D721Med (cell line): ENCODE measurements at regions not wholly inside any gene's neighbourhood (a gene's known extent, or its start where the extent isn't known, plus 50 kb on each side); places are given as distances from the start of the nearest gene placed in this dataset.

Source experiments
- DNase-seq: peaks from one replicate; pipeline ENCODE4 v3.0.0; 2011; ENCODE audit warnings: low spot score; ENCODE audit not compliant: insufficient read length
- FAIRE-seq: peaks from 2 replicates; lab custom pipeline; 2011; peaks lifted over from hg19 to GRCh38; lab: Jason Lieb, UNC
- TF ChIP-seq, protein P1 (sequence below): IDR thresholded peaks from 2 replicates; pipeline ENCODE4 v1.5.1; 2012; ENCODE audit warnings: mild to moderate bottlenecking, control low read depth; ENCODE audit not compliant: insufficient read depth; ENCODE audit errors: missing control alignments

DNA sequence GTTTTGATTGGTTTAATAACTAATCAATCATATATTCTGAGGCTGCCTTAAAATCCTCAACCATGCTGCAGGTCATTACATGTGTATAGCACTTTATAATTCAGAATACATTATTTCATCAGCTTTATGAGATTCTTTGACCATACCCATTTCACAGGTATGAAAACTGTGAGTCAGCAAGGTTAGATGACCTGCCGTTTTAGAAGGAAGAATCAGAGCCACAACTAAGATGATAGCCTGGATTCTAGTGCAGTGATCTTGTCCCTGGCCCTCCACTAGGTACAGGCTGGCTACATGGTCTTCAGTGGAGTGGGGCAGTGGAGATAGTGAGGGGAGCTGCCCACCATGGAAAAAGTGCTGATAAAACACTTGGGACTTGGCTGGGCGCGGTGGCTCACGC is 154.4 kb upstream of the MAX start:
- FAIRE-seq: no peak
- DNase-seq: no peak
- TF ChIP-seq, protein P1, sequence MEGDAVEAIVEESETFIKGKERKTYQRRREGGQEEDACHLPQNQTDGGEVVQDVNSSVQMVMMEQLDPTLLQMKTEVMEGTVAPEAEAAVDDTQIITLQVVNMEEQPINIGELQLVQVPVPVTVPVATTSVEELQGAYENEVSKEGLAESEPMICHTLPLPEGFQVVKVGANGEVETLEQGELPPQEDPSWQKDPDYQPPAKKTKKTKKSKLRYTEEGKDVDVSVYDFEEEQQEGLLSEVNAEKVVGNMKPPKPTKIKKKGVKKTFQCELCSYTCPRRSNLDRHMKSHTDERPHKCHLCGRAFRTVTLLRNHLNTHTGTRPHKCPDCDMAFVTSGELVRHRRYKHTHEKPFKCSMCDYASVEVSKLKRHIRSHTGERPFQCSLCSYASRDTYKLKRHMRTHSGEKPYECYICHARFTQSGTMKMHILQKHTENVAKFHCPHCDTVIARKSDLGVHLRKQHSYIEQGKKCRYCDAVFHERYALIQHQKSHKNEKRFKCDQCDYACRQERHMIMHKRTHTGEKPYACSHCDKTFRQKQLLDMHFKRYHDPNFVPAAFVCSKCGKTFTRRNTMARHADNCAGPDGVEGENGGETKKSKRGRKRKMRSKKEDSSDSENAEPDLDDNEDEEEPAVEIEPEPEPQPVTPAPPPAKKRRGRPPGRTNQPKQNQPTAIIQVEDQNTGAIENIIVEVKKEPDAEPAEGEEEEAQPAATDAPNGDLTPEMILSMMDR: no peak

DNA sequence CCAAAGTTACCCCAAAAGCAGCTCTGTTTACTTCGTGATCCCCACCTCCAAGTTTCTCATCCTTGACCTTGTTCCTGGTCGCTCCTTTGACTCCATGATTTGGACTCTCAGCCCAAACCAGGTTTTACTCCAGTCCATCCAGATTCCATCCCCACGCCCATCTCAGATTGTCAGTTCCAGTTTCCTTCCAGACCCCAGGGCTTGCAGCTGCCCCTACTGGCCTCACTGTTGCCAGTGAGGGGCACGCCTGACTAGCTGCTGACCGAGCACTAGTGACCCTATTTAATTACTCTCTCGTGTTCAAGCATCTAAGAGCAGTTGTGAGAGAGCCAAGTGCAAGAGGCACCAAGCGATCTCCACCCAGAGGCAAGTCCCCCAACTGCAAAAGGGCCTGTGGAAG is 155.1 kb upstream of the FUT8 start:
- DNase-seq (no peak), FAIRE-seq (no peak)
- TF ChIP-seq, protein P1: no peak

DNA sequence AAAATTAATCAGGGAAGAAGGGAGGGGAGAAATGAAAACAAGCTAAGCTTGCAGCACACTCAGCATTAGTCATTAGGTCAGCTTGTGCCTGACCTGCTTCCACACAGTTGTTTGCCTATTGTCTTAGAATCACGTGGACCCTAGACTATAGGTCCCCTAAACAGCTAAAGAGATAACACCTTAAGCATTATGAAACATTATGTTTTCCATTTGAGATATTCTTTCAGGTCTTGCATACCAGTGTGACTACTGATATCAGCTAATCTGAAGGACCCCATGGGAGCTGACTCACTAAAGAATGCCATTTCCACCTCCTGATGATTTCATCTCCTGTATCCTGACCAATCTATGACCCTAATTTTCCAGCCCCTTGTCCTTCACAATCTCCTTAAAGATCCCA is 154.1 kb upstream of the FUT8 start:
- DNase-seq (no peak), FAIRE-seq (no peak)
- TF ChIP-seq, protein P1: no peak

DNA sequence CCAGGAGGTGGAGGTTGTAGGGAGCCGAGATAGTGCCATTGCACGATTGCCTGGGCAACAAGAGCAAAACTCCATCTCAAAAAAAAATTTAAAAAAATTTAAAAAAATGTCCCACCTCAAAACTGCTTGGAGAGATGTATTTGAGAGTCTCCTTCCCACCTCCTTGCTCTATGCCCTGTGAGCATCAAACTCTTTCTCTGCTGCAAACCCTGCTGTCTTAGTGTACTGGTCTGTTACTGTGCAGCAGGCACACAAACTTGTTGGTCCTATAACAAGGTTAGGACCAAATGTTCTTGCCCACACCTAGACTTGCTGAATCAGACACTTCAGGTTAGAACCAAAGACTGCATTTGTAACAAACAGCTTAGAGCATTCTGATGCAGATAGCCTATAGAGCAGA is 153.5 kb upstream of the FUT8 start:
- FAIRE-seq: no peak
- no peak for DNase-seq
- TF ChIP-seq, protein P1: no peak

DNA sequence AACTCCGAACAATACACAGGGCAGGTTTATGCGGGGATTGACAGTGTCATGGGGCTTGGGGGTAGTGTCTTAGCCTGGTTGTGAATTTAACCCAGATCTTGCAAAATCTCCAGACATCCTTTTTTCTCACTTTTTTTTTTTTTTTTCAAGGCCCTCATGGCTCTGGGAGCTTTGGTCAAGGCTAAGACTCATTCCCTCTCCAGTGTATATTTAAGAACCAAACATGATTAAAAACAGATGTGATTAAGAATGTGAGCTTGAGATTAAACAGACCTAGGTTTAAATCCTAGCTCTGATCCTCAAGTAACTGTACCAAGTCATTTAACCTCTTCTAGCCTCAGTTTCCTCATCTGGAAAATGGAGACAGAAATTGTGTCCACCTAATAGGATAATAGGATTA is 151.7 kb upstream of the FUT8 start:
- DNase-seq (no peak), FAIRE-seq (no peak)
- TF ChIP-seq, protein P1: no peak

DNA sequence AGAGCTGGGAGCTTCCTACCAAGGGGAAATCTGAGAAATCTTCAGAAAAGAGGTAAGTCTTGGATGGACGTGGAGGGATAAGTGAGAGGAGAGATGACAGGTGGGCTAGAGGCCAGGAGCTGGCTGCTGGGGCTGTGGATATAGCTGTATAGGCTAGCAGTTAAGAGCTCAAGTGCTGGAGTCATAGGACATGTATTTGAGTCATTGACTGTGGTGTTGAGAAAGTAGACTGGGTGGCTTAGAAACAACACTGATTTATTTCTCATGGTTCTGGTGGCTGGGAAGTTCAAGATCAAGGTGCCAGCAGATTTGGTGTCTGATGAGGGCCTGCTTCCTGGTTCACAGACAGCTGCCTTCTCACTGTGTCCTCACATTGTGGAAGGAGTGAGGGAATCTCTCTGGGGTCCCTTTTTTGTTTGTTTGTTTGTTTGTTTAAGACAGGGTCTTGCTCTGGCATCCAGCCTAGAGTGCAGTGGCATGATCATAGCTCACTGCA is 151.1 kb upstream of the FUT8 start:
- FAIRE-seq (no peak), DNase-seq (no peak)
- TF ChIP-seq, protein P1: no peak

DNA sequence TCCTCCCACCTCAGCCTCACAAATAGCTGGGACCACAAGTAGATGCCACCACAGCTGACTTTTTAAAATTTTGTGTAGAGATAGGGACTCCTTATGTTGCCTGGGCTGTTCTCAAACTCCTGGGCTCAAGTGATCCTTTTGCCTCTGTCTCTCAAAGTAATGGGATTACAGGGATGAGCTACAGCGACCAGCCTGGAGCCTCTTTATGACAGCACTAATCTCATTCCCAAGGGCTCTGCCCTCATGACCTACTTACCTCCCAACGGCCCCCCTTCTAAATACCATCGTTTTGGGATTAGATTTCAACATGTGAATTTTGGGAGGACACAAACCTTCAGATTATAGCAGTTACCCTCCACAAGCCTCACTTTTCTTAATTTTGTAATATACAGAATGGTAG is 150.6 kb upstream of the FUT8 start:
- DNase-seq (no peak), FAIRE-seq (no peak)
- TF ChIP-seq, protein P1: no peak
